B cell (primary cell): ENCODE measurements at regions not wholly inside any gene's neighbourhood (a gene's known extent, or its start where the extent isn't known, plus 50 kb on each side); places are given as distances from the start of the nearest gene placed in this dataset.

ENCODE experiments used
- ATAC-seq: fragments of 200-7000 bp; cut with Tn5 transposase; one replicate; pipeline ENCODE4 v1.10.0; 2021; ENCODE audit warnings: low read depth, mild to moderate bottlenecking, moderate number of reproducible peaks, moderate library complexity
- CTCF ChIA-PET: fragments of 350-600 bp; sonication (Branson Sonifier 250); formaldehyde crosslinking; loops from one replicate; lab custom pipeline; 2021; ENCODE audit warnings: antibody characterized with exemption, inconsistent platforms; lab: Charles Lee
- POLR2A ChIA-PET: fragments of 350-600 bp; sonication (Branson Sonifier 250); formaldehyde crosslinking; loops from one replicate; lab custom pipeline; 2021; ENCODE audit warnings: antibody characterized with exemption; lab: Charles Lee
- DNase-seq: peaks from one replicate; pipeline ENCODE4 v3.0.0; 2013
- H2AFZ ChIP-seq: 2 replicates; pipeline ENCODE4 v1.6.1; 2012; ENCODE audit warnings: mild to moderate bottlenecking, low read depth, low read length; ENCODE audit not compliant: insufficient read depth, poor library complexity, severe bottlenecking
- H3K27ac ChIP-seq, 2 donors: 1 replicate in 1 of 2; 2 replicates in 1 of 2; pipeline ENCODE4 v1.5.1; 2012 to 2013; ENCODE audit warnings: low read length in 2 of 2, mild to moderate bottlenecking in 2 of 2, moderate library complexity in 1 of 2
- H3K27me3 ChIP-seq, 4 experiments: fragments of 200-600 bp in 1 of 4; sonication (generic) in 1 of 4; replicated peaks in 1 of 4; 1 replicate in 2 of 4; 2 replicates in 2 of 4; pipeline versions ENCODE4 v1.6.1 to v1.7.0; 2013 to 2016; ENCODE audit warnings: low read length in 3 of 4, mild to moderate bottlenecking in 2 of 4, mixed read lengths in 1 of 4, moderate library complexity in 1 of 4; ENCODE audit not compliant: insufficient read depth in 4 of 4, control insufficient read depth in 3 of 4; ENCODE audit errors: control extremely low read depth in 1 of 4
- H3K36me3 ChIP-seq, 2 experiments: replicated peaks in 1 of 2; 1 replicate in 1 of 2; 2 replicates in 1 of 2; pipeline versions ENCODE4 v1.6.1 to v1.7.1; 2013; ENCODE audit warnings: low read length in 1 of 2; ENCODE audit not compliant: insufficient read depth in 2 of 2, control insufficient read depth in 1 of 2; ENCODE audit errors: control extremely low read depth in 1 of 2, extremely low read depth in 1 of 2
- H3K4me1 ChIP-seq, 2 donors: fragments of 200-600 bp in 1 of 2; sonication (generic) in 1 of 2; 1 replicate in 1 of 2; 2 replicates in 1 of 2; pipeline versions ENCODE4 v1.5.1 to v1.6.1; 2013 to 2017; ENCODE audit warnings: low read length in 2 of 2; ENCODE audit not compliant: control insufficient read depth in 2 of 2, insufficient read depth in 2 of 2
- H3K4me2 ChIP-seq: replicated peaks from 2 replicates; pipeline ENCODE3; 2012; ENCODE audit warnings: mild to moderate bottlenecking, low read depth, low read length; ENCODE audit not compliant: poor library complexity, severe bottlenecking
- H3K4me3 ChIP-seq, 5 experiments: fragments of 200-600 bp in 1 of 5; sonication (generic) in 1 of 5; 1 replicate in 3 of 5; 2 replicates in 2 of 5; pipeline versions ENCODE4 v1.5.1 to v1.7.0; 2011 to 2016; ENCODE audit warnings: low read length in 4 of 5, mild to moderate bottlenecking in 4 of 5, low read depth in 2 of 5, control low read depth in 1 of 5, moderate library complexity in 1 of 5; ENCODE audit not compliant: insufficient read depth in 1 of 5; ENCODE audit errors: control extremely low read depth in 1 of 5, extremely low read depth in 1 of 5
- H3K79me2 ChIP-seq: fragments of 200-600 bp; sonication (generic); one replicate; pipeline ENCODE4 v1.6.0; 2016; ENCODE audit warnings: low read length; ENCODE audit not compliant: control insufficient read depth, insufficient read depth
- H3K9ac ChIP-seq: fragments of 200-600 bp; sonication (generic); 2 replicates; pipeline ENCODE4 v1.6.1; 2017; ENCODE audit warnings: mild to moderate bottlenecking, low read length, moderate library complexity
- H3K9me3 ChIP-seq, 3 donors: one replicate each; pipeline versions ENCODE4 v1.6.1 to v1.7.1; 2013; ENCODE audit warnings: low read length in 2 of 3; ENCODE audit not compliant: control insufficient read depth in 2 of 3, insufficient read depth in 1 of 3; ENCODE audit errors: control extremely low read depth in 1 of 3
- H4K20me1 ChIP-seq: 2 replicates; pipeline ENCODE4 v1.6.0; 2012; ENCODE audit warnings: mild to moderate bottlenecking, low read length; ENCODE audit not compliant: insufficient read depth, control insufficient read depth, poor library complexity, severe bottlenecking
- H3K27ac Mint-ChIP-seq: one replicate; pipeline ENCODE4 v1.8.0; 2021; ENCODE audit warnings: mixed read lengths
- H3K27me3 Mint-ChIP-seq: one replicate; pipeline ENCODE4 v1.8.0; 2021; ENCODE audit warnings: mixed read lengths
- H3K4me1 Mint-ChIP-seq: one replicate; pipeline ENCODE4 v1.8.0; 2021; ENCODE audit warnings: mixed read lengths
- H3K4me3 Mint-ChIP-seq: one replicate; pipeline ENCODE4 v1.8.0; 2021; ENCODE audit warnings: mixed read lengths
- H3K9me3 Mint-ChIP-seq: one replicate; pipeline ENCODE4 v1.8.0; 2022; ENCODE audit warnings: mixed read lengths; ENCODE audit not compliant: insufficient read depth
- CTCF ChIP-seq: fragments of 200-600 bp; IDR thresholded peaks from one replicate; pipeline ENCODE4 v1.8.0; 2022; ENCODE audit warnings: antibody characterized with exemption, mild to moderate bottlenecking
- EZH2 ChIP-seq: IDR thresholded peaks from 2 replicates; pipeline ENCODE4 v1.6.1; 2012; ENCODE audit warnings: borderline replicate concordance, low read depth, mild to moderate bottlenecking, moderate library complexity, low read length; ENCODE audit not compliant: insufficient read depth, poor library complexity, severe bottlenecking
- WGBS: methylation state at CpG from one replicate; pipeline ENCODE4 v1.1.5; 2013; ENCODE audit warnings: missing lambda C conversion rate; ENCODE audit not compliant: insufficient coverage; 5-methylcytosine and 5-hydroxymethylcytosine counted together
- intact Hi-C: fragments of 100-400 bp; cut with micrococcal nuclease; formaldehyde crosslinking; loops from one replicate; pipeline ENCODE4 v1.10.0; 2022

DNA sequence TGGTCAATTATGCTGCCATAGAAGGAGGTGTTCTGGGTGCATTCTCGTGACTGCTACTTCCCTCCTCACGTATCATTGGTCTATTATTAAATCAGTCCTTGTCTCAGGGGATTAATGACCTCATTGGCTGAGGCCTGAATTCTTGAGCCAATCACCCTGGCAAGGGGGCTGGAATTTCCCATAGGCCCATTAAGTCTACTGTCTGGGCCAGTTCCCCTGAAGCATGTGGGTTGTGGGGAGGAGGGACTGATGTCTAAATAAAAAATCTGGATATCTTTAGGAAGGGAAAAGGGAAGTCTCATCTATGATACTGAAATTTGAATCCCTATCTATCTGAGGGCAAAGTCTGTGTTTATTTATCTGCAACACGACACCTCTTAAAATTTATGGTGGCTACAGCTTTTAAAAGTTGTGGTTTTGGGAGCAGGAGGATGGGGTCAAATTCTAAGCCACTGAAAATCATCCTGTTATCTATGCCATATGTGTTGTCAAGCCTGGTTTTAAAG, 71.9 kb downstream of the DYRK2 start:
- CTCF ChIA-PET: no interaction called here
- no peak overlapping the region for H3K27ac Mint-ChIP-seq
- no peak for ATAC-seq

GRCh38 chr12:67721248-67721647, 72.7 kb downstream of the DYRK2 start:
- Histone ChIP-seq H3K36me3 (no peaks in the 10 kb centered on the region), H3K9me3 (no peaks in the 10 kb centered on the region), H3K4me1 (no peaks in the 10 kb centered on the region), H3K4me2 (no peak overlapping the region), H3K4me3 (no peak overlapping the region), H3K9ac (no peak overlapping the region), H3K27ac (no peak overlapping the region), H3K79me2 (no peaks in the 10 kb centered on the region), H2AFZ (no peak overlapping the region), H4K20me1 (no peaks in the 10 kb centered on the region), H3K27me3 (no peaks in the 10 kb centered on the region)
- WGBS: 100% methylated on average over 3 of the region's 4 CpGs
- Mint-ChIP-seq H3K27me3 (peaks cover 7% of the 10 kb centered on the region), H3K27ac (no peak overlapping the region), H3K4me1 (no peaks in the 10 kb centered on the region), H3K9me3 (no peaks in the 10 kb centered on the region), H3K4me3 (no peak overlapping the region)
- ChIA-PET CTCF (no interaction called here), POLR2A (no interaction called here)
- intact Hi-C loops: loop anchor here (5.0 kb wide), 1 partner anchor 34 kb away; no protein-coding TSS in a partner anchor
- DNase-seq (no peak), ATAC-seq (no peak)
- no peak for TF ChIP-seq EZH2
- TF ChIP-seq CTCF: no peak

More for the DNA sequence above, 71.9 kb downstream of the DYRK2 start:
- Mint-ChIP-seq H3K4me1 (no peaks in the 10 kb centered on the region), H3K9me3 (no peaks in the 10 kb centered on the region), H3K27me3 (peaks cover 9% of the 10 kb centered on the region), H3K4me3 (no peak overlapping the region)
- H3K27ac ChIP-seq: no peak overlapping the region
- H3K4me3 ChIP-seq: no peak overlapping the region
- H4K20me1 ChIP-seq: no peaks in the 10 kb centered on the region
- no peaks in the 10 kb centered on the region for H3K79me2 ChIP-seq
- no peak overlapping the region for H2AFZ ChIP-seq
- no peak overlapping the region for H3K9ac ChIP-seq
- intact Hi-C loops: loop anchor here (5.0 kb wide), 1 partner anchor 33 kb away; no protein-coding TSS in a partner anchor
- H3K27me3 ChIP-seq: no peaks in the 10 kb centered on the region
- 88% methylated on average over 1 of the region's 3 CpGs for WGBS
- TF ChIP-seq EZH2: no peak
- TF ChIP-seq CTCF: no peak
- H3K4me2 ChIP-seq: no peak overlapping the region
- POLR2A ChIA-PET: no interaction called here
- H3K36me3 ChIP-seq: no peaks in the 10 kb centered on the region
- no peaks in the 10 kb centered on the region for H3K4me1 ChIP-seq
- H3K9me3 ChIP-seq: no peaks in the 10 kb centered on the region
- DNase-seq: no peak
